RWPE2 (cell line): ENCODE measurements at regions not wholly inside any gene's neighbourhood (a gene's known extent, or its start where the extent isn't known, plus 50 kb on each side); places are given as distances from the start of the nearest gene placed in this dataset.

Experiments
- ATAC-seq: fragments of 200-7000 bp; cut with Tn5 transposase; 3 replicates; pipeline ENCODE4 v1.9.1; 2021; ENCODE audit warnings: low read depth
- DNase-seq: peaks from one replicate; pipeline ENCODE4 v3.0.0-alpha.2; 2020; ENCODE audit warnings: low spot score
- H3K27ac ChIP-seq: fragments of 450-650 bp; 2 replicates; pipeline ENCODE4 v1.5.1; 2017; ENCODE audit warnings: mild to moderate bottlenecking; ENCODE audit not compliant: poor library complexity, severe bottlenecking
- H3K27me3 ChIP-seq: fragments of 250-450 bp; sonication (Bioruptor Pico); 2 replicates; pipeline ENCODE4 v1.5.1; 2021; ENCODE audit warnings: mild to moderate bottlenecking, moderate library complexity; ENCODE audit not compliant: insufficient read depth, poor library complexity, severe bottlenecking
- H3K36me3 ChIP-seq: fragments of 250-450 bp; sonication (Bioruptor Pico); 2 replicates; pipeline ENCODE4 v1.5.1; 2020; ENCODE audit warnings: low read depth, mild to moderate bottlenecking, moderate library complexity
- H3K4me1 ChIP-seq: fragments of 250-450 bp; sonication (Bioruptor Pico); 2 replicates; pipeline ENCODE4 v1.5.1; 2021; ENCODE audit warnings: mild to moderate bottlenecking, moderate library complexity; ENCODE audit not compliant: insufficient read depth, poor library complexity, severe bottlenecking
- H3K4me3 ChIP-seq: fragments of 250-450 bp; sonication (Bioruptor Pico); 2 replicates; pipeline ENCODE4 v1.5.1; 2021; ENCODE audit warnings: mild to moderate bottlenecking, moderate library complexity; ENCODE audit not compliant: severe bottlenecking
- H3K9me3 ChIP-seq: fragments of 250-450 bp; sonication (Bioruptor Pico); 2 replicates; pipeline ENCODE4 v1.5.1; 2021; ENCODE audit warnings: mild to moderate bottlenecking, moderate library complexity; ENCODE audit not compliant: severe bottlenecking
- TF ChIP-seq, protein P1 (sequence below): fragments of 450-650 bp; IDR thresholded peaks from one replicate; pipeline ENCODE4 v1.5.1; 2017; ENCODE audit warnings: mild to moderate bottlenecking, moderate library complexity; ENCODE audit not compliant: poor library complexity, severe bottlenecking

DNA sequence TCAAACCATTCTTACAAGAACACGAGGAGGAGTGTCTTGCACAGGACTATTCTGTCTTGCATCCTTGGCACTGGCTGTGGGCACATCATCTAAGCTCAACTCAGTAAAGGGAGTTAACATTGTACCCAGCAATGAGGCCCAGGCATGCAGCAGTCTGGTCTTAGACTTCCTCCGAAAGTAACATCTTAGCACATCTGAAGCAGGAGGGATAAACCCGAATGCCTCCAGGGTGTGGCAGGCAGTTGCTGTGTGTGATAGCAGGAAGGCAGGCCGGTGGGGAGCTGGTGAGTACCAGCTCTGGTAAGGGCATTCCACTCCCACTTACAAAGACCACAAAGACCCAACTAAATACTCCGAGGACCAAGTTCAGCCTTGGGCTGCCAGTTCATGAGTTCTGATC is 206.3 kb downstream of the TSN start:
- Histone ChIP-seq H3K9me3 (no peaks in the 10 kb centered on the region), H3K36me3 (no peaks in the 10 kb centered on the region), H3K4me3 (no peak overlapping the region), H3K27me3 (no peaks in the 10 kb centered on the region), H3K4me1 (no peaks in the 10 kb centered on the region), H3K27ac (no peak overlapping the region)
- ATAC-seq (no peak), DNase-seq (no peak)
- TF ChIP-seq, protein P1, sequence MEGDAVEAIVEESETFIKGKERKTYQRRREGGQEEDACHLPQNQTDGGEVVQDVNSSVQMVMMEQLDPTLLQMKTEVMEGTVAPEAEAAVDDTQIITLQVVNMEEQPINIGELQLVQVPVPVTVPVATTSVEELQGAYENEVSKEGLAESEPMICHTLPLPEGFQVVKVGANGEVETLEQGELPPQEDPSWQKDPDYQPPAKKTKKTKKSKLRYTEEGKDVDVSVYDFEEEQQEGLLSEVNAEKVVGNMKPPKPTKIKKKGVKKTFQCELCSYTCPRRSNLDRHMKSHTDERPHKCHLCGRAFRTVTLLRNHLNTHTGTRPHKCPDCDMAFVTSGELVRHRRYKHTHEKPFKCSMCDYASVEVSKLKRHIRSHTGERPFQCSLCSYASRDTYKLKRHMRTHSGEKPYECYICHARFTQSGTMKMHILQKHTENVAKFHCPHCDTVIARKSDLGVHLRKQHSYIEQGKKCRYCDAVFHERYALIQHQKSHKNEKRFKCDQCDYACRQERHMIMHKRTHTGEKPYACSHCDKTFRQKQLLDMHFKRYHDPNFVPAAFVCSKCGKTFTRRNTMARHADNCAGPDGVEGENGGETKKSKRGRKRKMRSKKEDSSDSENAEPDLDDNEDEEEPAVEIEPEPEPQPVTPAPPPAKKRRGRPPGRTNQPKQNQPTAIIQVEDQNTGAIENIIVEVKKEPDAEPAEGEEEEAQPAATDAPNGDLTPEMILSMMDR: no peak

DNA sequence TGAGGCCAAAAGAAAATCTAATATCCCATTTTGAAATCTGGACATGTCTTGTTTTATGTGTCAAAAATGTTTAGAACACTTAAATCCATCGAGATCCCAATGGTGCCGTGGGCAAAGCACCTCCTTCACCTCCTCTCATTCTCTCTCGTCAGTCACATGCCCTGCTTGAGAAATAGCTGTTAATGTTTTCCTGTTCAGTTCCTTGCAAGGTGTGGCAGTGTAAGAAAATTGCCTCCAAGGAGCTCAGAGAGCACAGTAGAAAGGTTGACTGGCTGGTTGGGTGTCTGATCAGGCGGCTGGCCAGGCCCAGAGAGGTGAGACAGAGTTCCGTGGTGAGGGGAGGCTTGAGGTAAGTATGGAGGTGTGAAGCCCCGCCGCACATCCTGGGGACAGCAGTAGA is 210.2 kb downstream of the TSN start:
- Histone ChIP-seq H3K27ac (no peak overlapping the region), H3K9me3 (no peaks in the 10 kb centered on the region), H3K4me1 (no peaks in the 10 kb centered on the region), H3K27me3 (peaks cover 13% of the 10 kb centered on the region), H3K4me3 (no peak overlapping the region), H3K36me3 (no peaks in the 10 kb centered on the region)
- TF ChIP-seq, protein P1: no peak
- DNase-seq: no peak
- no peak for ATAC-seq

DNA sequence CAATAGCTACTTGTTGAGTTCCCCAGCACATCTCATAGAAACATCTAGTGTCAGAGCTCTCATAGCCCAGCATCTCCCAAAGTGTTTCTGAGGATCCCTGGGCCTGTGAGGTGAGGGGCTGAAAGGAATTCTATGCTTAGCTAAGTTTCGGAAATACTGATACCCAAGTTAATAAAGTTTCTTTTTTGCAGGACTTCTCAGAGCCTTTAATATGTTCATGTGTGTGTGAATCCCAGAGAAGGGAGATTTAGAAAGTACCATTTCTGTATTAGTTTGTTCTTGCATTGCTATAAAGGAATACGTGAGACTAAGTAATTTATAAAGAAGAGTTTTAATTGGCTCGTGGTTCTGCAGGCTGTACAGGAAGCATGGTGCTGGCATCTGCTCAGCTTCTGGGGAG is 211.2 kb downstream of the TSN start:
- DNase-seq (no peak), ATAC-seq (no peak)
- Histone ChIP-seq H3K4me1 (no peaks in the 10 kb centered on the region), H3K36me3 (no peaks in the 10 kb centered on the region), H3K27me3 (peaks cover 13% of the 10 kb centered on the region), H3K9me3 (no peaks in the 10 kb centered on the region), H3K4me3 (no peak overlapping the region), H3K27ac (no peak overlapping the region)
- TF ChIP-seq, protein P1: no peak

DNA sequence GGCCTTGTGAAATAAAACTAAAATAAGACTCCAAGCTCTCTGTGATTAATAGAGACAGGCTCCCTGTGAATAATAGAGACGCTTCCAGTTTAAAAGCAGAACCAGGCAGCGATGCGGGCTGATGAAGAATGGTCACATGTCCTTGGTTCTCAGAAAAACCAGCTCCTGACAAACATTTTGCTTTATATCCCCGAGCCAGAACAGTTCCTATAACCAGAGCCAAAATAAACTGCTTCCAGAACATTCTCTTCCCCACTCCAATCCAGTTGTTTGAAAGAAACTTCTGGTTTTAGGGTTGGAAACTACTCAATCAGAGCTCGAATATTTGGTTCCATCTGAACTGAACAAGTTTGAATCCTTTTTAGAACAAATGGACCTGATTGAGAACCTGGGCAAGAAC is 213.7 kb downstream of the TSN start:
- Histone ChIP-seq H3K4me3 (no peak overlapping the region), H3K27me3 (peaks cover 13% of the 10 kb centered on the region), H3K4me1 (no peaks in the 10 kb centered on the region), H3K27ac (no peak overlapping the region), H3K9me3 (no peaks in the 10 kb centered on the region), H3K36me3 (no peaks in the 10 kb centered on the region)
- DNase-seq (no peak), ATAC-seq (no peak)
- TF ChIP-seq, protein P1: no peak

DNA sequence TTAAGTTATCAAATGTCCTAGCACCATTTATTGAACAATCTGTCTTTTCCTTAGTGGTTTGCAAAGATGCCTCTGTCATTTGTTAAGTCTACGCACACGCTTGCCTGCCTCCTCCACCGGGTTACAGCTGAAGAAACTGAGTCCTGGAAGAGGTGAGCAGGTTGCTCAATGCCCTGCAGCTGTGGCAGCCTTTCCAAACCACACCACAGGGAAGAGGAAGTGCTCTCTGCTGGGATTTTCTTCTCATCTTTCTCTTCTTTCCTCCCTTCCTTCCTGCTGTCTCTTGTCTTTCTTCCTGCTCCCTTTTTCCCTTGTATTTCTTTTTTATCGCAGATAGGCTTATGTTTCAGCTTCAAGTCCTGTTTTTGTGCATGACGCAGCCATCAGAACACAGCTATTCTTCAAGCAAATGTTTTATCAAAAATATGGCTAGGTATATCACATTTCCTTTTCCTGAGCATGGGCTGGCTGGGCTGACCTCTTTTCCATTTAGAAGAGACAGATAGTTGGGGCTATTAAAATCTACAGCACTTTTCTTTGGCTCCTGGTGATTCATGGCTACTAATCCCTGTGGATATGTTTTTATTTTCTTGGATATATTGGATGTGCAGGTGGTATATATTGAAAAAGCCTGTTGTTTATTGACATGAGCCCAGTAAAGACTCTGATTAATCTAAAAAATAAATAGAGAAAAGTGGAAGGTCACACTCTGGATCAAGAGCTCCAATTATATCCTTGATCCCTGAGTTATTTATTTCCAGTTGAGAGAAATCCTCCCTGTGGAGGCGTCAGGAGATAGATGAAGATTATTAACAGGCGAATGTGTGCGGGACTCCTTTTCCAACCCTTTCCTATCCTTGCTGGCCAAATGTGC is 214.6 kb downstream of the TSN start:
- no peaks in the 10 kb centered on the region for H3K4me1 ChIP-seq
- ATAC-seq (no peak), DNase-seq (no peak)
- no peaks in the 10 kb centered on the region for H3K36me3 ChIP-seq
- no peak overlapping the region for H3K27ac ChIP-seq
- H3K27me3 ChIP-seq: peaks cover 13% of the 10 kb centered on the region
- no peaks in the 10 kb centered on the region for H3K9me3 ChIP-seq
- TF ChIP-seq, protein P1: no peak
- no peak overlapping the region for H3K4me3 ChIP-seq
